ENCODE measurements at regions not wholly inside any gene's neighbourhood (a gene's known extent, or its start where the extent isn't known, plus 50 kb on each side); places are given as distances from the start of the nearest gene placed in this dataset.
"Not testable (repeated sequence)": the region's sequence is repeated elsewhere in the genome, so short reads cannot be mapped to it uniquely, and the experiment has no call there.

GRCh38 chr17:62233822-62234481 is 146.4 kb upstream of the EFCAB3 start:
- WGBS, 10 experiments: 24 to 100% (median 62%) methylated on average over 1 to 2 of the region's 2 CpGs; no CpG with 5 or more reads in 4 of the 10 experiments
- H3K4me3 ChIP-seq; ATAC-seq (replicated peaks in 6 of 8); H3K4me1 ChIP-seq (replicated peaks in 1 of 2); in situ Hi-C loops (cut with MboI; ENCODE audit: low pct_unique_long_range_greater_than_20kb in 2 of 9, low sequenced_read_pairs in 9 of 9, unreplicated experiment in 9 of 9); H3K27ac ChIP-seq: not testable (repeated sequence)

DNA sequence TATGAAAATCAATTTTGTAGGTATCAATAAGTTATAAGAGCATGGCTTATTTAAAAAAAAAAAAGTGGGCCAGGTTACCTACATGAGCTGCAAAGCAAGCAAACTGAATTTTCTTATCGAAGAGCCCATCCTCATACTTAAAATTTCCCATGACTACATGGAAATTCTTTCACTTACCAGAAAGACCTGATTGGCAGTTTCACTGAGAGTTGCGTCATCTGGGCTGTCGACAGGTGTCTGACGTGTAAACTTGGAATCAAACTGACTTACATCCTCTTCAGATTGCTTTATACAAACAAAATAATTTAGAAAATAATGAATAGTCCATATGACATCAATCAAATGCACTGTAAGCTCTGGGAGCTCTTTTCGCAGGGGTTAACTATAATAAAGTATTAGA is 149.1 kb upstream of the EFCAB3 start:
- H3K27ac ChIP-seq; H3K4me1 ChIP-seq (replicated peaks in 1 of 2); ATAC-seq (replicated peaks in 6 of 8); in situ Hi-C loops (cut with MboI; ENCODE audit: low pct_unique_long_range_greater_than_20kb in 2 of 9, low sequenced_read_pairs in 9 of 9, unreplicated experiment in 9 of 9); H3K4me3 ChIP-seq: not testable (repeated sequence)
- WGBS, 10 experiments: no CpG with 5 or more reads among the region's 5 CpGs

GRCh38 chr17:62226610-62227240 is 153.6 kb upstream of the EFCAB3 start:
- WGBS, 10 experiments: no CpG with 5 or more reads among the region's 3 CpGs
- H3K4me3 ChIP-seq; H3K4me1 ChIP-seq (replicated peaks in 1 of 2); in situ Hi-C loops (cut with MboI; ENCODE audit: low pct_unique_long_range_greater_than_20kb in 2 of 9, low sequenced_read_pairs in 9 of 9, unreplicated experiment in 9 of 9); H3K27ac ChIP-seq; ATAC-seq (replicated peaks in 6 of 8): not testable (repeated sequence)

DNA sequence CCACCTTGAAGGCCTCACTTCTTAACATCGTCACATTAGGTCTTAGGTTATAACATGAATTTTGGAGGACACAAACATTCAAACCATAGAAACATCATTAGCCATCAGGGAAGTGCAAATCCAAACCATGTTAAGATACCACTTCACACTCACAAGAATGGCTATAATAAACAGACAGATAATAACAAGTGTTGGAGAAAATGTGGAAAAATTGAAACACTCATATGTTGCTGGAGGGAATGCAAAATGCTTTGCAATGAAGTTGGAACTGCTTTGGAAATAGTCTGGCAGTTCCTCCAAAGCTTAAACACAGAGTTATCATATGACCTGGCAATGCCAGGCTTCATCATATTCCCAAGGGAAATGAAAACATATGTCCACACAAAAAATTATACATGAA is 156.8 kb upstream of the EFCAB3 start:
- in situ Hi-C loops (cut with MboI; ENCODE audit: low pct_unique_long_range_greater_than_20kb in 2 of 9, low sequenced_read_pairs in 9 of 9, unreplicated experiment in 9 of 9); H3K4me3 ChIP-seq; ATAC-seq (replicated peaks in 6 of 8); H3K27ac ChIP-seq; H3K4me1 ChIP-seq (replicated peaks in 1 of 2): not testable (repeated sequence)
- 0 to 100% (median 82%) methylated on average over 1 of the region's 1 CpG; no CpG with 5 or more reads in 6 of the 10 experiments for WGBS, 10 experiments

DNA sequence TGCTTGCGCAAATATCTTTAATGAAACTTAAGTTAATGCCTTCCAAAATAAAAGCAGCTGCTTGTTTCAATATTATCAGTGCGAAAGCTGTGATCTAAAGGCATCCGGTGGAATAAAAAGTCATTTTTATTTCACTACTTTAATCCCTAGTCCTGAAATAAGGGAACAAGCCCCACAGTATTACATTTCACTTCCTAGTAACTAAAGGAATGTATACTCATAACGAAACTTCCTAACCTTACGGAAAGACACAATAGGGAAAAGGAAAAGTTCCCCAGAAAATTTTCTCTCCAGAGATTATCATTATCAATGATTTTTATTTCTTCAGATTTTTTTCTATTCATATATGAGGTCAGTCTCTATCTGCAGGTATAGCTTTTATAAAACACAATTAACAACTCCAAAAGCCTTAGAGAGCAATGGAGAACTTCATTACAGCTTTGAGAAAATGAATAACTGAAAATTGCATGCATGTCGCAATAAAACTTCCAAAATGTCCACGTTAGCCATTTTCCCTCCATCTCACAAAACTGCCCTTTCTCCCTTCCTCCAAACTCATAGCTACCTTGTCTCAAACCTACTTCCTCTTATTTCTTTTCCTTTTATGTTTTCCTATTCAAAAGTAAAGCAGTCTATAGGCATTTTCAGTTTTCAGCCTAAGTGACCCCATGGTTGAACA is 154.3 kb upstream of the MED13 start:
- in situ Hi-C loops (cut with MboI; ENCODE audit: low pct_unique_long_range_greater_than_20kb in 2 of 9, low sequenced_read_pairs in 9 of 9, unreplicated experiment in 9 of 9): no loop called here
- no peaks in the 10 kb centered on the region for H3K4me1 ChIP-seq (replicated peaks in 1 of 2)
- H3K27ac ChIP-seq: no peak overlapping the region
- ATAC-seq (replicated peaks in 6 of 8): no peak
- H3K4me3 ChIP-seq: no peak overlapping the region
- 61 to 100% (median 91%) methylated on average over 1 to 7 of the region's 7 CpGs for WGBS, 10 experiments

- no peak for ATAC-seq (replicated peaks in 6 of 8)
- Histone ChIP-seq H3K4me1 (replicated peaks in 1 of 2) (no peaks in the 10 kb centered on the region), H3K4me3 (no peak overlapping the region), H3K27ac (no peak overlapping the region)
- in situ Hi-C loops (cut with MboI; ENCODE audit: low pct_unique_long_range_greater_than_20kb in 2 of 9, low sequenced_read_pairs in 9 of 9, unreplicated experiment in 9 of 9): no loop called here
- WGBS, 10 experiments: 40 to 92% (median 80%) methylated on average over 1 to 4 of the region's 8 CpGs; no CpG with 5 or more reads in 5 of the 10 experiments
These were observed 151.8 kb upstream of the MED13 start for GRCh38 chr17:62216847-62217246.

DNA sequence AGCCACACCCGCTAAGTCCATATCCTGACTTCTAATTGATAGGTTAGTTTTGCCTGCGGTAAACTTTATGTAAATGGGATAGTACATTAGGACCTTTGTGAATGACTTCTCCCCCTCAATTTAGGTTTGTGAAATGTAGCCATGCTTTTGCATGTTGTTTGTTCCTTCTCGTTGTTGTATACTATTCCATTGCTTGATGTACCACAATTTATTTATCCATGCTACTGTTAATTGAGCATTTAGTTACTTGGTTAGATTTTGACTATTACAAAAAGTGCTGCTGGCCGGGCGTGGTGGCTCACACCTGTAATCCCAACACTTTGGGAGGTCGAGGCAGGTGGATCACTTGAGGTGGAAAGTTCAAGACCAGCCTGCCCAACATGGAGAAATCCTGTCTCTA is 150.8 kb upstream of the MED13 start:
- ATAC-seq (replicated peaks in 6 of 8); H3K27ac ChIP-seq; H3K4me3 ChIP-seq; in situ Hi-C loops (cut with MboI; ENCODE audit: low pct_unique_long_range_greater_than_20kb in 2 of 9, low sequenced_read_pairs in 9 of 9, unreplicated experiment in 9 of 9); H3K4me1 ChIP-seq (replicated peaks in 1 of 2): not testable (repeated sequence)
- 30 to 100% (median 81%) methylated on average over 1 to 6 of the region's 6 CpGs; no CpG with 5 or more reads in 1 of the 10 experiments for WGBS, 10 experiments

DNA sequence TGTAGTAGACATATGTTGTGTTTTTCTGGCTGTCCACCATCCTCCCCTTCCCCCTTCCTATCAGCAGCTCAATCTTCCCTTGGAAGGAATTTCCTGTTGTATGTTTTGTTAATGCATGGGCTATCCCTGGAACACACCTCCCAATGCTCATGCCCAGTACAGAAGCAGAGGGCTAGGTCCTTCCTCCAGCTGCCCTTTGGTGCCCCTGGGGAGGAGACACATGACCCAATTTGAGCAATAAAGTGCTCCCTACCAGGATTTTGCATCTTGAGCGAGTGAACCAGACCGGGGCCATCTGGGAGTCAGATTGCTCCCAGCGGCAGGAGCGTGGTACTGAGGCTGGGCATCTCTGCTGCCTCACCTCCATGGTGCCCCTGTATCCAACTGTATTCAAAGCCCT is 141.5 kb upstream of the MED13 start:
- ATAC-seq (replicated peaks in 6 of 8): peak in 2 of 8 experiments; percentile 49 to 85
- in situ Hi-C loops (cut with MboI; ENCODE audit: low pct_unique_long_range_greater_than_20kb in 2 of 9, low sequenced_read_pairs in 9 of 9, unreplicated experiment in 9 of 9): no loop called here
- WGBS, 10 experiments: 0 to 96% (median 80%) methylated on average over 1 to 4 of the region's 4 CpGs; no CpG with 5 or more reads in 6 of the 10 experiments
- H3K4me3 ChIP-seq: no peak overlapping the region
- H3K4me1 ChIP-seq (replicated peaks in 1 of 2): no peaks in the 10 kb centered on the region
- H3K27ac ChIP-seq: no peak overlapping the region

DNA sequence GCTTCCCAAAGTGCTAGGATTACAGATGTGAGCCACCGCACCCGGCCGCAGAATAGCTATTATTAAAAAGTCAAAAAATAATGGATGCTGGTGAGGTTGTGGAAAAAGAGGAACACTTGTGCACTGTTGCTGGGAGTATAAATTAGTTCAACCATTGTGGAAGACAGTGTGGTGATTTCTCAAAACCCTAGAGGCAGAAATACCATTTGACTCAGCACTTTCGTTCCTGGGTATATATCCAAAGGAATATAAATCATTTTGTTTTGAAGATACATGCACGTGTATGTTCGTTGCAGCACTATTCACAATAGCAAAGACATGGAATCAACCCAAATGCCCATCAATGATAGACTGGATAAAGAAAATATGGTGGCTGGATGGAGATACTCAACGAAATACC is 132.1 kb upstream of the MED13 start:
- ATAC-seq (replicated peaks in 6 of 8); in situ Hi-C loops (cut with MboI; ENCODE audit: low pct_unique_long_range_greater_than_20kb in 2 of 9, low sequenced_read_pairs in 9 of 9, unreplicated experiment in 9 of 9): not testable (repeated sequence)
- 7 to 88% (median 46%) methylated on average over 2 to 7 of the region's 7 CpGs; no CpG with 5 or more reads in 3 of the 10 experiments for WGBS, 10 experiments

GRCh38 chr17:62196587-62196986 is 131.5 kb upstream of the MED13 start:
- in situ Hi-C loops (cut with MboI; ENCODE audit: low pct_unique_long_range_greater_than_20kb in 2 of 9, low sequenced_read_pairs in 9 of 9, unreplicated experiment in 9 of 9); ATAC-seq (replicated peaks in 6 of 8); H3K4me1 ChIP-seq (replicated peaks in 1 of 2); H3K4me3 ChIP-seq; H3K27ac ChIP-seq: not testable (repeated sequence)
- 78 to 100% (median 89%) methylated on average over 1 to 3 of the region's 3 CpGs; no CpG with 5 or more reads in 1 of the 10 experiments for WGBS, 10 experiments

More for the DNA sequence above, 132.1 kb upstream of the MED13 start:
- H3K4me1 ChIP-seq (replicated peaks in 1 of 2); H3K4me3 ChIP-seq; H3K27ac ChIP-seq: not testable (repeated sequence)

- in situ Hi-C loops (cut with MboI; ENCODE audit: low pct_unique_long_range_greater_than_20kb in 2 of 9, low sequenced_read_pairs in 9 of 9, unreplicated experiment in 9 of 9): no loop called here
- WGBS, 10 experiments: 8 to 100% (median 85%) methylated on average over 2 to 4 of the region's 4 CpGs; no CpG with 5 or more reads in 1 of the 10 experiments
- Histone ChIP-seq H3K4me1 (replicated peaks in 1 of 2) (no peaks in the 10 kb centered on the region), H3K27ac (no peak overlapping the region), H3K4me3 (no peak overlapping the region)
- no peak for ATAC-seq (replicated peaks in 6 of 8)
These were observed 129.3 kb upstream of the MED13 start for GRCh38 chr17:62194401-62194800.

- Histone ChIP-seq H3K4me1 (replicated peaks in 1 of 2) (no peaks in the 10 kb centered on the region), H3K4me3 (no peak overlapping the region), H3K27ac (no peak overlapping the region)
- 74 to 100% (median 93%) methylated on average over 1 to 4 of the region's 4 CpGs for WGBS, 10 experiments
- in situ Hi-C loops (cut with MboI; ENCODE audit: low pct_unique_long_range_greater_than_20kb in 2 of 9, low sequenced_read_pairs in 9 of 9, unreplicated experiment in 9 of 9): no loop called here
- ATAC-seq (replicated peaks in 6 of 8): no peak
These were observed 128.2 kb upstream of the MED13 start for GRCh38 chr17:62193249-62193648.

All from motor neuron (in vitro differentiated cells).